D341Med (cell line): ENCODE measurements at regions not wholly inside any gene's neighbourhood (a gene's known extent, or its start where the extent isn't known, plus 50 kb on each side); places are given as distances from the start of the nearest gene placed in this dataset.
"Not testable (repeated sequence)": the region's sequence is repeated elsewhere in the genome, so short reads cannot be mapped to it uniquely, and the experiment has no call there.

Experiments used
- DNase-seq: peaks from one replicate; pipeline ENCODE4 v3.0.0; 2012; ENCODE audit warnings: low spot score

GRCh38 chr2:145569108-145569507, 1049.2 kb upstream of the ZEB2 start:
- no peak for DNase-seq

- DNase-seq, result no peak
Observed at GRCh38 chr2:145563741-145564615, 1044.1 kb upstream of the ZEB2 start.

- no peak for DNase-seq
Observed at GRCh38 chr2:145561152-145561551, 1041.2 kb upstream of the ZEB2 start.

GRCh38 chr2:145558617-145559350, 1038.9 kb upstream of the ZEB2 start:
- no peak for DNase-seq

- DNase-seq, result no peak
Observed at GRCh38 chr2:145555360-145555759, 1035.4 kb upstream of the ZEB2 start.

GRCh38 chr2:145551686-145552085, 1031.8 kb upstream of the ZEB2 start:
- no peak for DNase-seq

- no peak for DNase-seq
Observed at GRCh38 chr2:145548479-145548878, 1028.6 kb upstream of the ZEB2 start.

GRCh38 chr2:145547620-145548019, 1027.7 kb upstream of the ZEB2 start:
- no peak for DNase-seq

GRCh38 chr2:145546091-145546490, 1026.2 kb upstream of the ZEB2 start:
- no peak for DNase-seq

GRCh38 chr2:145543856-145544255, 1023.9 kb upstream of the ZEB2 start:
- no peak for DNase-seq

GRCh38 chr2:145543155-145543554, 1023.2 kb upstream of the ZEB2 start:
- DNase-seq, result no peak

- no peak for DNase-seq
Observed at GRCh38 chr2:145541028-145541427, 1021.1 kb upstream of the ZEB2 start.

- DNase-seq, result no peak
Observed at GRCh38 chr2:145538661-145539350, 1018.9 kb upstream of the ZEB2 start.

- no peak for DNase-seq
Observed at GRCh38 chr2:145530653-145531052, 1010.7 kb upstream of the ZEB2 start.

- DNase-seq, result no peak
Observed at GRCh38 chr2:145524836-145525235, 1004.9 kb upstream of the ZEB2 start.

GRCh38 chr2:145524303-145524702, 1004.4 kb upstream of the ZEB2 start:
- DNase-seq, result no peak

- DNase-seq, result not testable (repeated sequence)
Observed at GRCh38 chr2:145519254-145519653, 999.3 kb upstream of the ZEB2 start.

GRCh38 chr2:145511946-145512345, 992.0 kb upstream of the ZEB2 start:
- DNase-seq, result no peak

- no peak for DNase-seq
Observed at GRCh38 chr2:145503511-145503910, 983.6 kb upstream of the ZEB2 start.

- no peak for DNase-seq
Observed at GRCh38 chr2:145501920-145502319, 982.0 kb upstream of the ZEB2 start.

GRCh38 chr2:145495590-145495989, 975.7 kb upstream of the ZEB2 start:
- no peak for DNase-seq

- no peak for DNase-seq
Observed at GRCh38 chr2:145494441-145494840, 974.5 kb upstream of the ZEB2 start.

- DNase-seq, result no peak
Observed at GRCh38 chr2:145488571-145488970, 968.7 kb upstream of the ZEB2 start.
